ENCODE measurements at regions not wholly inside any gene's neighbourhood (a gene's known extent, or its start where the extent isn't known, plus 50 kb on each side); places are given as distances from the start of the nearest gene placed in this dataset.

GRCh38 chr18:57974585-57975265 lies 69.3 kb upstream of the NEDD4L start:
- no peak for FAIRE-seq
- no peaks in the 10 kb centered on the region for H4K20me1 ChIP-seq (ENCODE audit: control insufficient read depth, extremely low read depth, insufficient read depth, low read length)
- H2AFZ ChIP-seq (ENCODE audit: control insufficient read depth, low read length), result no peak overlapping the region
- no peak overlapping the region for H3K4me3 ChIP-seq (ENCODE audit: control insufficient read depth in 2 of 3, extremely low read depth in 1 of 3, insufficient read depth in 2 of 3, low read depth in 1 of 3, low read length in 3 of 3)
- H3K4me1 ChIP-seq (ENCODE audit: control insufficient read depth, extremely low read depth, insufficient read depth, low read length), result no peaks in the 10 kb centered on the region
- dilution Hi-C loops (cut with MboI; ENCODE audit: extremely low pct_ligation_motif_present, low sequenced_read_pairs), result no loop called here
- no peaks in the 10 kb centered on the region for H3K9me1 ChIP-seq (ENCODE audit: control insufficient read depth, extremely low read depth, insufficient read depth, low read length)
- DNase-seq (ENCODE audit: low read depth, low spot score), result no peak
- TF ChIP-seq EZH2 (IDR thresholded peaks at IDR 0.05; ENCODE audit: low read length) (no peak), CTCF (optimal IDR thresholded peaks at IDR 0.05 in 1 of 3, IDR thresholded peaks at IDR 0.05 in 1 of 3, conservative IDR thresholded peaks at IDR 0.05 in 1 of 3; ENCODE audit: extremely low read depth in 1 of 3, insufficient read depth in 2 of 3, low read length in 3 of 3) (no peak)
- H3K27ac ChIP-seq (ENCODE audit: control insufficient read depth, insufficient read depth, low read length), result no peak overlapping the region
- no peaks in the 10 kb centered on the region for H3K36me3 ChIP-seq (ENCODE audit: control insufficient read depth in 2 of 2, extremely low read depth in 1 of 2, insufficient read depth in 2 of 2, low read length in 2 of 2)
- no peak overlapping the region for H3K4me2 ChIP-seq (ENCODE audit: control insufficient read depth, extremely low read depth, insufficient read depth, low read depth, low read length)
- no peak overlapping the region for H3K9ac ChIP-seq (ENCODE audit: control insufficient read depth, extremely low read depth, insufficient read depth, low read length)
- no peaks in the 10 kb centered on the region for H3K27me3 ChIP-seq (ENCODE audit: control insufficient read depth, extremely low read depth, insufficient read depth, low read length)
- no peaks in the 10 kb centered on the region for H3K9me3 ChIP-seq (ENCODE audit: control insufficient read depth, low read depth, low read length)
- no peaks in the 10 kb centered on the region for H3K79me2 ChIP-seq (ENCODE audit: control insufficient read depth, insufficient read depth, low read length)

- no peaks in the 10 kb centered on the region for H3K9me1 ChIP-seq (ENCODE audit: control insufficient read depth, extremely low read depth, insufficient read depth, low read length)
- H4K20me1 ChIP-seq (ENCODE audit: control insufficient read depth, extremely low read depth, insufficient read depth, low read length), result no peaks in the 10 kb centered on the region
- H3K36me3 ChIP-seq (ENCODE audit: control insufficient read depth in 2 of 2, extremely low read depth in 1 of 2, insufficient read depth in 2 of 2, low read length in 2 of 2), result no peaks in the 10 kb centered on the region
- H3K4me2 ChIP-seq (ENCODE audit: control insufficient read depth, extremely low read depth, insufficient read depth, low read depth, low read length), result no peak overlapping the region
- no peak overlapping the region for H3K9ac ChIP-seq (ENCODE audit: control insufficient read depth, extremely low read depth, insufficient read depth, low read length)
- no peak overlapping the region for H3K27ac ChIP-seq (ENCODE audit: control insufficient read depth, insufficient read depth, low read length)
- FAIRE-seq, result no peak
- DNase-seq (ENCODE audit: low read depth, low spot score), result no peak
- dilution Hi-C loops (cut with MboI; ENCODE audit: extremely low pct_ligation_motif_present, low sequenced_read_pairs), result no loop called here
- H3K9me3 ChIP-seq (ENCODE audit: control insufficient read depth, low read depth, low read length), result no peaks in the 10 kb centered on the region
- TF ChIP-seq EZH2 (IDR thresholded peaks at IDR 0.05; ENCODE audit: low read length) (no peak), CTCF (optimal IDR thresholded peaks at IDR 0.05 in 1 of 3, IDR thresholded peaks at IDR 0.05 in 1 of 3, conservative IDR thresholded peaks at IDR 0.05 in 1 of 3; ENCODE audit: extremely low read depth in 1 of 3, insufficient read depth in 2 of 3, low read length in 3 of 3) (no peak)
- H2AFZ ChIP-seq (ENCODE audit: control insufficient read depth, low read length), result no peak overlapping the region
- H3K4me1 ChIP-seq (ENCODE audit: control insufficient read depth, extremely low read depth, insufficient read depth, low read length), result no peaks in the 10 kb centered on the region
- no peaks in the 10 kb centered on the region for H3K27me3 ChIP-seq (ENCODE audit: control insufficient read depth, extremely low read depth, insufficient read depth, low read length)
- H3K4me3 ChIP-seq (ENCODE audit: control insufficient read depth in 2 of 3, extremely low read depth in 1 of 3, insufficient read depth in 2 of 3, low read depth in 1 of 3, low read length in 3 of 3), result no peak overlapping the region
- H3K79me2 ChIP-seq (ENCODE audit: control insufficient read depth, insufficient read depth, low read length), result no peaks in the 10 kb centered on the region
Observed at GRCh38 chr18:57973889-57974288, 70.1 kb upstream of the NEDD4L start.

Data from keratinocyte (primary cell).